Head of caudate nucleus (tissue), 42 donors: ENCODE measurements at regions not wholly inside any gene's neighbourhood (a gene's known extent, or its start where the extent isn't known, plus 50 kb on each side); places are given as distances from the start of the nearest gene placed in this dataset.

Source experiments
- DNase-seq, 42 donors: peaks; one replicate each; pipeline versions ENCODE4 v3.0.0 to v3.0.0-alpha.2; 2020 to 2021; ENCODE audit warnings: mixed read lengths in 7 of 42
- intact Hi-C: fragments of 100-400 bp; cut with DNase I; formaldehyde crosslinking; loops from one replicate; pipeline ENCODE4 v1.15.0; 2022

- intact Hi-C loops = no loop called here
- DNase-seq = no peak
These were observed 119.9 kb upstream of the MGAT4C start for GRCh38 chr12:86376052-86376451.

GRCh38 chr12:86373813-86374212, 117.6 kb upstream of the MGAT4C start:
- intact Hi-C loops = no loop called here

GRCh38 chr12:86367137-86367536, 110.9 kb upstream of the MGAT4C start:
- DNase-seq = no peak
- intact Hi-C loops = no loop called here

More at GRCh38 chr12:86373813-86374212, 117.6 kb upstream of the MGAT4C start:
- DNase-seq = no peak

GRCh38 chr12:86349196-86349595, 93.0 kb upstream of the MGAT4C start:
- intact Hi-C loops = no loop called here

GRCh38 chr12:86333955-86334522, 77.8 kb upstream of the MGAT4C start:
- no peak for DNase-seq
- intact Hi-C loops = no loop called here

More at GRCh38 chr12:86349196-86349595, 93.0 kb upstream of the MGAT4C start:
- no peak for DNase-seq

GRCh38 chr12:86331457-86331856, 75.3 kb upstream of the MGAT4C start:
- no peak for DNase-seq
- intact Hi-C loops = no loop called here

GRCh38 chr12:86331012-86331411, 74.8 kb upstream of the MGAT4C start:
- intact Hi-C loops = no loop called here
- DNase-seq = no peak

GRCh38 chr12:86312232-86312631, 56.0 kb upstream of the MGAT4C start:
- DNase-seq = no peak
- intact Hi-C loops = no loop called here
